ENCODE measurements at regions not wholly inside any gene's neighbourhood (a gene's known extent, or its start where the extent isn't known, plus 50 kb on each side); places are given as distances from the start of the nearest gene placed in this dataset.

DNA sequence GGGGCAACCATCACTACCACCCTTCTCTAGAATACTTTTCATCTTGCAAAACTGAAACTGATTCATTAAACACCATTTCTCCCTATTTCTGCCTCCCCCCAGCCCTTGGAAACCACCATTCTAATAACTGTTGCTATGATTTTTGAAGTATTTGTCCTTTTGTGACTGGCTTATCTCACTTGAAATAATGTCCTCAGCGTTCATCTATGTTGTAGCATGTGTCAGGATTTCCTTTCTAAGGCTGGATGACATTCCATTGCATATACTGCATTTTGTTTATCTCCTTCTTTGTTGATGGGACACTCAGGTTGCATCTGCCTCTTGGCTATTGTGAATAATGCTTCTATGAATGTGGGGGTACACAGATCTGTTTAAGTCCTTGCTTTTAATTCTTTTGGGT lies 327.6 kb upstream of the ZNF32 start:
- TF ChIP-seq, protein P1, sequence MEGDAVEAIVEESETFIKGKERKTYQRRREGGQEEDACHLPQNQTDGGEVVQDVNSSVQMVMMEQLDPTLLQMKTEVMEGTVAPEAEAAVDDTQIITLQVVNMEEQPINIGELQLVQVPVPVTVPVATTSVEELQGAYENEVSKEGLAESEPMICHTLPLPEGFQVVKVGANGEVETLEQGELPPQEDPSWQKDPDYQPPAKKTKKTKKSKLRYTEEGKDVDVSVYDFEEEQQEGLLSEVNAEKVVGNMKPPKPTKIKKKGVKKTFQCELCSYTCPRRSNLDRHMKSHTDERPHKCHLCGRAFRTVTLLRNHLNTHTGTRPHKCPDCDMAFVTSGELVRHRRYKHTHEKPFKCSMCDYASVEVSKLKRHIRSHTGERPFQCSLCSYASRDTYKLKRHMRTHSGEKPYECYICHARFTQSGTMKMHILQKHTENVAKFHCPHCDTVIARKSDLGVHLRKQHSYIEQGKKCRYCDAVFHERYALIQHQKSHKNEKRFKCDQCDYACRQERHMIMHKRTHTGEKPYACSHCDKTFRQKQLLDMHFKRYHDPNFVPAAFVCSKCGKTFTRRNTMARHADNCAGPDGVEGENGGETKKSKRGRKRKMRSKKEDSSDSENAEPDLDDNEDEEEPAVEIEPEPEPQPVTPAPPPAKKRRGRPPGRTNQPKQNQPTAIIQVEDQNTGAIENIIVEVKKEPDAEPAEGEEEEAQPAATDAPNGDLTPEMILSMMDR (IDR thresholded peaks at IDR 0.05), result no peak
- no peak for TF ChIP-seq POLR2A (IDR thresholded peaks at IDR 0.05)
